Astrocyte (in vitro differentiated cells and primary cell): ENCODE measurements at regions not wholly inside any gene's neighbourhood (a gene's known extent, or its start where the extent isn't known, plus 50 kb on each side); places are given as distances from the start of the nearest gene placed in this dataset.

Experiments
- DNase-seq: peaks from one replicate; pipeline ENCODE4 v3.0.0-alpha.2; 2010; ENCODE audit warnings: low read depth
- FAIRE-seq: peaks from 2 replicates; lab custom pipeline; 2011; peaks lifted over from hg19 to GRCh38; lab: Jason Lieb, UNC
- H2AFZ ChIP-seq: 2 replicates; pipeline ENCODE4 v1.6.0; 2012; ENCODE audit warnings: low read depth, low read length, inconsistent platforms
- H3K27ac ChIP-seq: 2 replicates; pipeline ENCODE4 v1.5.1; 2011; ENCODE audit warnings: low read depth, low read length, inconsistent platforms
- H3K27me3 ChIP-seq: 2 replicates; pipeline ENCODE4 v1.6.0; 2011; ENCODE audit warnings: low read length, inconsistent platforms; ENCODE audit not compliant: insufficient read depth
- H3K36me3 ChIP-seq: 2 replicates; pipeline ENCODE4 v1.5.1; 2011; ENCODE audit warnings: low read length, inconsistent platforms; ENCODE audit not compliant: insufficient read depth
- H3K4me1 ChIP-seq: 2 replicates; pipeline ENCODE4 v1.5.1; 2011; ENCODE audit warnings: low read length, inconsistent platforms; ENCODE audit not compliant: insufficient read depth
- H3K4me2 ChIP-seq: 2 replicates; pipeline ENCODE4 v1.6.0; 2012; ENCODE audit warnings: low read length, inconsistent platforms
- H3K4me3 ChIP-seq: 2 replicates; pipeline ENCODE4 v1.5.1; 2011; ENCODE audit warnings: low read depth, mild to moderate bottlenecking, low read length, inconsistent platforms; ENCODE audit not compliant: insufficient read depth
- H3K79me2 ChIP-seq: 2 replicates; pipeline ENCODE4 v1.6.0; 2012; ENCODE audit warnings: mild to moderate bottlenecking, low read length, inconsistent platforms; ENCODE audit not compliant: insufficient read depth
- H3K9ac ChIP-seq: 2 replicates; pipeline ENCODE4 v1.6.0; 2012; ENCODE audit warnings: mild to moderate bottlenecking, low read length, inconsistent platforms
- H3K9me3 ChIP-seq: 2 replicates; pipeline ENCODE4 v1.5.1; 2012; ENCODE audit warnings: low read depth, mild to moderate bottlenecking, low read length, inconsistent platforms; ENCODE audit not compliant: insufficient read depth
- H4K20me1 ChIP-seq: 2 replicates; pipeline ENCODE4 v1.6.0; 2012; ENCODE audit warnings: low read length, inconsistent platforms; ENCODE audit not compliant: insufficient read depth
- H3K27ac Mint-ChIP-seq: one replicate; pipeline ENCODE4 v1.8.0; 2021; ENCODE audit warnings: mild to moderate bottlenecking, mixed read lengths; ENCODE audit not compliant: unreplicated experiment
- H3K27me3 Mint-ChIP-seq: one replicate; pipeline ENCODE4 v1.8.0; 2021; ENCODE audit warnings: low read depth, mixed read lengths; ENCODE audit not compliant: unreplicated experiment
- H3K36me3 Mint-ChIP-seq: one replicate; pipeline ENCODE4 v1.8.0; 2021; ENCODE audit warnings: low read depth, mixed read lengths; ENCODE audit not compliant: unreplicated experiment
- H3K4me1 Mint-ChIP-seq: one replicate; pipeline ENCODE4 v1.8.0; 2021; ENCODE audit warnings: low read depth, mixed read lengths; ENCODE audit not compliant: unreplicated experiment
- H3K4me3 Mint-ChIP-seq: one replicate; pipeline ENCODE4 v1.8.0; 2021; ENCODE audit warnings: mild to moderate bottlenecking, moderate library complexity, mixed read lengths; ENCODE audit not compliant: unreplicated experiment
- H3K9me3 Mint-ChIP-seq: one replicate; pipeline ENCODE4 v1.8.0; 2021; ENCODE audit warnings: mild to moderate bottlenecking, mixed read lengths; ENCODE audit not compliant: unreplicated experiment
- CTCF ChIP-seq: IDR thresholded peaks from 2 replicates; pipeline ENCODE4 v1.5.1; 2011; ENCODE audit warnings: low read depth, mild to moderate bottlenecking, inconsistent platforms, low read length, moderate library complexity; ENCODE audit not compliant: insufficient read depth
- EZH2 ChIP-seq: IDR thresholded peaks from 2 replicates; pipeline ENCODE4 v1.6.1; 2012; ENCODE audit warnings: mild to moderate bottlenecking, low read length, inconsistent platforms; ENCODE audit not compliant: insufficient read depth

- Histone ChIP-seq H3K27me3 (peaks cover 2% of the 10 kb centered on the region), H3K9me3 (no peaks in the 10 kb centered on the region), H3K9ac (peak overlapping the region; percentile 5), H3K4me2 (peak overlapping the region; percentile 50), H3K27ac (no peak overlapping the region), H3K4me1 (peaks cover 13% of the 10 kb centered on the region), H3K4me3 (no peak overlapping the region), H4K20me1 (no peaks in the 10 kb centered on the region), H3K79me2 (no peaks in the 10 kb centered on the region), H2AFZ (peak overlapping the region; percentile 64), H3K36me3 (no peaks in the 10 kb centered on the region)
- DNase-seq (peak; percentile 58), FAIRE-seq (no peak)
- Mint-ChIP-seq H3K4me1 (peaks cover 21% of the 10 kb centered on the region), H3K36me3 (peaks cover 2% of the 10 kb centered on the region), H3K4me3 (peak overlapping the region; percentile 5), H3K9me3 (no peaks in the 10 kb centered on the region), H3K27ac (peak overlapping the region; percentile 50), H3K27me3 (peaks cover 10% of the 10 kb centered on the region)
- TF ChIP-seq EZH2 (no peak), CTCF (no peak)
Observed at GRCh38 chr2:20130821-20131645, 79.6 kb upstream of the LAPTM4A start.

GRCh38 chr2:20130160-20130560, 78.7 kb upstream of the LAPTM4A start:
- Mint-ChIP-seq H3K4me1 (peaks cover 24% of the 10 kb centered on the region), H3K9me3 (no peaks in the 10 kb centered on the region), H3K36me3 (peaks cover 2% of the 10 kb centered on the region), H3K4me3 (no peak overlapping the region), H3K27ac (no peak overlapping the region), H3K27me3 (peaks cover 8% of the 10 kb centered on the region)
- Histone ChIP-seq H3K36me3 (no peaks in the 10 kb centered on the region), H2AFZ (no peak overlapping the region), H3K4me1 (peaks cover 13% of the 10 kb centered on the region), H3K4me2 (no peak overlapping the region), H3K27ac (no peak overlapping the region), H3K27me3 (peaks cover 2% of the 10 kb centered on the region), H4K20me1 (no peaks in the 10 kb centered on the region), H3K9ac (no peak overlapping the region), H3K79me2 (no peaks in the 10 kb centered on the region), H3K4me3 (no peak overlapping the region), H3K9me3 (no peaks in the 10 kb centered on the region)
- DNase-seq (no peak), FAIRE-seq (no peak)
- TF ChIP-seq EZH2 (no peak), CTCF (no peak)
